HCT116 (cell line): ENCODE measurements at regions not wholly inside any gene's neighbourhood (a gene's known extent, or its start where the extent isn't known, plus 50 kb on each side); places are given as distances from the start of the nearest gene placed in this dataset.

Experiments used
- CTCF ChIP-seq, 3 experiments: fragments of 200-600 bp in 1 of 3; sonication (generic) in 1 of 3; IDR thresholded peaks in 2 of 3; conservative IDR thresholded peaks in 1 of 3; 2 replicates each; pipeline ENCODE4 v1.5.1; 2012 to 2017; ENCODE audit warnings: low read depth in 2 of 3, low read length in 2 of 3, antibody characterized with exemption in 1 of 3, borderline replicate concordance in 1 of 3, control low read depth in 1 of 3, mild to moderate bottlenecking in 1 of 3, mixed read lengths in 1 of 3, mixed run types in 1 of 3, moderate library complexity in 1 of 3; ENCODE audit not compliant: insufficient read depth in 1 of 3
- POLR2A ChIP-seq: IDR thresholded peaks from 2 replicates; pipeline ENCODE4 v1.7.0; 2011; ENCODE audit warnings: borderline replicate concordance; ENCODE audit not compliant: insufficient read depth, insufficient read length; ENCODE audit errors: extremely low read depth
- SIN3A ChIP-seq: IDR thresholded peaks from 2 replicates; pipeline ENCODE4 v1.6.1; 2012; ENCODE audit warnings: low read depth

- TF ChIP-seq SIN3A (no peak), CTCF (IDR thresholded peaks at IDR 0.05 in 2 of 3, conservative IDR thresholded peaks at IDR 0.05 in 1 of 3; ENCODE audit: borderline replicate concordance in 1 of 3, insufficient read depth in 1 of 3, low read depth in 2 of 3, low read length in 2 of 3) (no peak), POLR2A (no peak)
Measured at GRCh38 chr2:167856190-167856589, 391.2 kb downstream of the STK39 start.
